ENCODE measurements at regions not wholly inside any gene's neighbourhood (a gene's known extent, or its start where the extent isn't known, plus 50 kb on each side); places are given as distances from the start of the nearest gene placed in this dataset.
A peak's percentile ranks its signal among the peaks of the same experiment; 100 is the strongest.

- no peak for DNase-seq
Measured at GRCh38 chr1:81129366-81129765, 671.4 kb upstream of the ADGRL2 start.

GRCh38 chr1:81128079-81128478, 672.7 kb upstream of the ADGRL2 start:
- no peak for DNase-seq

GRCh38 chr1:81126989-81127581, 673.6 kb upstream of the ADGRL2 start:
- DNase-seq = peak; percentile 25

GRCh38 chr1:81125672-81126071, 675.1 kb upstream of the ADGRL2 start:
- no peak for DNase-seq

GRCh38 chr1:81121306-81121705, 679.4 kb upstream of the ADGRL2 start:
- DNase-seq = no peak

- DNase-seq = no peak
Measured at GRCh38 chr1:81119319-81119718, 681.4 kb upstream of the ADGRL2 start.

GRCh38 chr1:81118550-81118949, 682.2 kb upstream of the ADGRL2 start:
- no peak for DNase-seq

- DNase-seq = no peak
Measured at GRCh38 chr1:81115422-81115821, 685.3 kb upstream of the ADGRL2 start.

GRCh38 chr1:81114191-81114590, 686.5 kb upstream of the ADGRL2 start:
- no peak for DNase-seq

- DNase-seq = no peak
Measured at GRCh38 chr1:81113688-81114087, 687.0 kb upstream of the ADGRL2 start.

GRCh38 chr1:81111818-81112217, 688.9 kb upstream of the ADGRL2 start:
- DNase-seq = no peak

GRCh38 chr1:81109038-81109437, 691.7 kb upstream of the ADGRL2 start:
- DNase-seq = no peak

GRCh38 chr1:81097860-81098259, 702.9 kb upstream of the ADGRL2 start:
- DNase-seq = no peak

- DNase-seq = no peak
Measured at GRCh38 chr1:81073580-81073979, 727.2 kb upstream of the ADGRL2 start.

- DNase-seq = no peak
Measured at GRCh38 chr1:81071969-81072753, 728.6 kb upstream of the ADGRL2 start.

- DNase-seq = no peak
Measured at GRCh38 chr1:81071072-81071858, 729.5 kb upstream of the ADGRL2 start.

GRCh38 chr1:81069856-81070255, 730.9 kb upstream of the ADGRL2 start:
- DNase-seq = no peak

GRCh38 chr1:81068726-81069125, 732.0 kb upstream of the ADGRL2 start:
- no peak for DNase-seq

GRCh38 chr1:81053826-81054225, 746.9 kb upstream of the ADGRL2 start:
- no peak for DNase-seq

GRCh38 chr1:81052162-81052561, 748.6 kb upstream of the ADGRL2 start:
- DNase-seq = no peak

- DNase-seq = no peak
Measured at GRCh38 chr1:81050390-81050789, 750.3 kb upstream of the ADGRL2 start.

GRCh38 chr1:81044708-81045107, 756.0 kb upstream of the ADGRL2 start:
- no peak for DNase-seq

GRCh38 chr1:81042225-81042624, 758.5 kb upstream of the ADGRL2 start:
- DNase-seq = no peak

- DNase-seq = no peak
Measured at GRCh38 chr1:81034291-81034690, 766.4 kb upstream of the ADGRL2 start.
